ENCODE measurements at regions not wholly inside any gene's neighbourhood (a gene's known extent, or its start where the extent isn't known, plus 50 kb on each side); places are given as distances from the start of the nearest gene placed in this dataset.

- Histone ChIP-seq H3K9me3 (ENCODE audit: control insufficient read depth, low read length) (no peaks in the 10 kb centered on the region), H3K79me2 (no peaks in the 10 kb centered on the region), H3K27me3 (ENCODE audit: control insufficient read depth, insufficient read depth, low read length) (no peaks in the 10 kb centered on the region), H3K4me1 (no peaks in the 10 kb centered on the region), H3K4me3 (ENCODE audit: low read depth, low read length) (no peak overlapping the region), H3K27ac (no peak overlapping the region), H3K36me3 (ENCODE audit: control insufficient read depth, insufficient read depth, low read length) (no peaks in the 10 kb centered on the region), H3K9ac (no peak overlapping the region), H2AFZ (no peak overlapping the region), H3K4me2 (ENCODE audit: low read length) (no peak overlapping the region)
- TF ChIP-seq CTCF (IDR thresholded peaks at IDR 0.05) = no peak
Measured at GRCh38 chr11:93032580-93032979, 63.1 kb downstream of the MTNR1B start.

- no peaks in the 10 kb centered on the region for H3K79me2 ChIP-seq
- no peak overlapping the region for H3K4me3 ChIP-seq (ENCODE audit: low read depth, low read length)
- H3K36me3 ChIP-seq (ENCODE audit: control insufficient read depth, insufficient read depth, low read length) = no peaks in the 10 kb centered on the region
- TF ChIP-seq CTCF (IDR thresholded peaks at IDR 0.05) = no peak
- no peaks in the 10 kb centered on the region for H3K27me3 ChIP-seq (ENCODE audit: control insufficient read depth, insufficient read depth, low read length)
- H3K4me2 ChIP-seq (ENCODE audit: low read length) = no peak overlapping the region
- H2AFZ ChIP-seq = no peak overlapping the region
- no peaks in the 10 kb centered on the region for H3K4me1 ChIP-seq
- H3K27ac ChIP-seq = no peak overlapping the region
- no peaks in the 10 kb centered on the region for H3K9me3 ChIP-seq (ENCODE audit: control insufficient read depth, low read length)
- H3K9ac ChIP-seq = no peak overlapping the region
Measured at GRCh38 chr11:93033093-93033492, 63.6 kb downstream of the MTNR1B start.

GRCh38 chr11:93034031-93034722 is 64.7 kb downstream of the MTNR1B start:
- Histone ChIP-seq H3K36me3 (ENCODE audit: control insufficient read depth, insufficient read depth, low read length) (no peaks in the 10 kb centered on the region), H3K4me1 (no peaks in the 10 kb centered on the region)

GRCh38 chr11:93034723-93035039 is 65.2 kb downstream of the MTNR1B start:
- no peaks in the 10 kb centered on the region for H3K27me3 ChIP-seq (ENCODE audit: control insufficient read depth, insufficient read depth, low read length)
- no peak overlapping the region for H3K4me3 ChIP-seq (ENCODE audit: low read depth, low read length)
- no peak for TF ChIP-seq CTCF (IDR thresholded peaks at IDR 0.05)
- no peak overlapping the region for H3K4me2 ChIP-seq (ENCODE audit: low read length)
- no peaks in the 10 kb centered on the region for H3K4me1 ChIP-seq
- no peaks in the 10 kb centered on the region for H3K9me3 ChIP-seq (ENCODE audit: control insufficient read depth, low read length)
- H3K36me3 ChIP-seq (ENCODE audit: control insufficient read depth, insufficient read depth, low read length) = no peaks in the 10 kb centered on the region
- no peak overlapping the region for H3K27ac ChIP-seq
- H3K79me2 ChIP-seq = no peaks in the 10 kb centered on the region
- no peak overlapping the region for H2AFZ ChIP-seq
- H3K9ac ChIP-seq = no peak overlapping the region

More at GRCh38 chr11:93034031-93034722, 64.7 kb downstream of the MTNR1B start:
- no peaks in the 10 kb centered on the region for H3K9me3 ChIP-seq (ENCODE audit: control insufficient read depth, low read length)
- no peak for TF ChIP-seq CTCF (IDR thresholded peaks at IDR 0.05)
- H3K27ac ChIP-seq = no peak overlapping the region
- H3K27me3 ChIP-seq (ENCODE audit: control insufficient read depth, insufficient read depth, low read length) = no peaks in the 10 kb centered on the region
- no peak overlapping the region for H3K4me2 ChIP-seq (ENCODE audit: low read length)
- H2AFZ ChIP-seq = no peak overlapping the region
- no peak overlapping the region for H3K4me3 ChIP-seq (ENCODE audit: low read depth, low read length)
- H3K9ac ChIP-seq = no peak overlapping the region
- H3K79me2 ChIP-seq = no peaks in the 10 kb centered on the region

- H3K27me3 ChIP-seq (ENCODE audit: control insufficient read depth, insufficient read depth, low read length) = no peaks in the 10 kb centered on the region
- no peaks in the 10 kb centered on the region for H3K79me2 ChIP-seq
- no peak overlapping the region for H3K4me3 ChIP-seq (ENCODE audit: low read depth, low read length)
- H3K4me2 ChIP-seq (ENCODE audit: low read length) = no peak overlapping the region
- H3K9ac ChIP-seq = no peak overlapping the region
- H3K27ac ChIP-seq = no peak overlapping the region
- no peaks in the 10 kb centered on the region for H3K9me3 ChIP-seq (ENCODE audit: control insufficient read depth, low read length)
- TF ChIP-seq CTCF (IDR thresholded peaks at IDR 0.05) = no peak
- no peaks in the 10 kb centered on the region for H3K4me1 ChIP-seq
- H2AFZ ChIP-seq = no peak overlapping the region
- no peaks in the 10 kb centered on the region for H3K36me3 ChIP-seq (ENCODE audit: control insufficient read depth, insufficient read depth, low read length)
Measured at GRCh38 chr11:93038521-93038920, 69.1 kb downstream of the MTNR1B start.
